ENCODE measurements at regions not wholly inside any gene's neighbourhood (a gene's known extent, or its start where the extent isn't known, plus 50 kb on each side); places are given as distances from the start of the nearest gene placed in this dataset.
A peak's percentile ranks its signal among the peaks of the same experiment; 100 is the strongest.

DNA sequence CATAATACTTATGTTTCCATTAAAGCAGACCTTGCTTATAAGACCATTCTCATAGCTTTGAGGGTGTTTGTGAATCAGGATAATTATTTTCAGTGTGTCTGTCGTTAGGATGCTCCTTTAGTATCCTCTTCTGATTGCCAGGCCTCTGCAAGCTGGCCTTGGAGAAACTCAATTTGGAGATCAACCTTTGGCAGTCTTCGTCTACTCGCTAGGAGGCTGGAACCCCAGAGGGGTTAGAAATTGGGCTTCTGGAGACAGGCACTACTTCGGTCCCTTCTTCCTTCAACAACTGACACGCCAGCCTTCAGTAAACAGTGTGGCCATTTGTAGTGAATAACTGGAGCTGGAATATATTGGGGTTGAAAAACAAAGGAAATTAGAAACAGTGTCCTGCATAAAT is 100.8 kb upstream of the CITED2 start:
- peak overlapping the region; percentile 97 to 98 (median 98) for H3K27ac Mint-ChIP-seq
- TF ChIP-seq CTCF (IDR thresholded peaks at IDR 0.05; ENCODE audit: unreplicated experiment in 3 of 3), result no peak
- H3K27me3 Mint-ChIP-seq (ENCODE audit: low read depth), result no peaks in the 10 kb centered on the region

GRCh38 chr6:139474145-139475108 is 100.0 kb upstream of the CITED2 start:
- no peak for TF ChIP-seq CTCF (IDR thresholded peaks at IDR 0.05; ENCODE audit: unreplicated experiment in 3 of 3)
- Mint-ChIP-seq H3K27ac (peak overlapping the region; percentile 97 to 98 (median 98)), H3K9me3 (no peaks in the 10 kb centered on the region), H3K27me3 (ENCODE audit: low read depth) (no peaks in the 10 kb centered on the region), H3K36me3 (ENCODE audit: low read depth) (no peaks in the 10 kb centered on the region), H3K4me1 (peaks cover 49% of the 10 kb centered on the region), H3K4me3 (peak overlapping the region; percentile 64 to 76 (median 65))

More for the DNA sequence above, 100.8 kb upstream of the CITED2 start:
- no peaks in the 10 kb centered on the region for H3K36me3 Mint-ChIP-seq (ENCODE audit: low read depth)
- peaks cover 49% of the 10 kb centered on the region for H3K4me1 Mint-ChIP-seq
- peak overlapping the region in 1 of 3 experiments; percentile 22 for H3K4me3 Mint-ChIP-seq
- H3K9me3 Mint-ChIP-seq, result no peaks in the 10 kb centered on the region

DNA sequence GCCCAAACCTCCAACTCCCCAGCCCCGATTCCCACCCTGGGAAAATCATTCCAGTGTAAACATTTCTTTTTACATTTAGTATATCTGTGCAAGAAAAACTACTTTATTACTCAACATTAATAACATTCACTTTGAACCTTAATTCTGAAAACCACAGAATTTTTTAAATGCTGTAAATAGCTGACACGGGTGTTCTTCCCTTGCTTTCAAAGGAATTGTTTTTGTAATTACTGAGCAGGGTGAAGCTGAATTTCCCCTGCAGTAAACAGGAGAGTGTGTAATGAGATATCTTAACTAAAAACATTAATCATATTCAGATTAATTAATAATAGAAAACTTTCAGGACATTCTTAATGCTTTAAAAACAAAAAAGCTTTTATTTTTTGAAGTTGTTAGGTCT is 99.3 kb upstream of the CITED2 start:
- Mint-ChIP-seq H3K36me3 (ENCODE audit: low read depth) (no peaks in the 10 kb centered on the region), H3K9me3 (no peaks in the 10 kb centered on the region), H3K4me1 (peaks cover 51% of the 10 kb centered on the region), H3K4me3 (peak overlapping the region; percentile 47 to 58 (median 55)), H3K27ac (peak overlapping the region; percentile 97 to 98 (median 98)), H3K27me3 (ENCODE audit: low read depth) (no peaks in the 10 kb centered on the region)
- no peak for TF ChIP-seq CTCF (IDR thresholded peaks at IDR 0.05; ENCODE audit: unreplicated experiment in 3 of 3)

DNA sequence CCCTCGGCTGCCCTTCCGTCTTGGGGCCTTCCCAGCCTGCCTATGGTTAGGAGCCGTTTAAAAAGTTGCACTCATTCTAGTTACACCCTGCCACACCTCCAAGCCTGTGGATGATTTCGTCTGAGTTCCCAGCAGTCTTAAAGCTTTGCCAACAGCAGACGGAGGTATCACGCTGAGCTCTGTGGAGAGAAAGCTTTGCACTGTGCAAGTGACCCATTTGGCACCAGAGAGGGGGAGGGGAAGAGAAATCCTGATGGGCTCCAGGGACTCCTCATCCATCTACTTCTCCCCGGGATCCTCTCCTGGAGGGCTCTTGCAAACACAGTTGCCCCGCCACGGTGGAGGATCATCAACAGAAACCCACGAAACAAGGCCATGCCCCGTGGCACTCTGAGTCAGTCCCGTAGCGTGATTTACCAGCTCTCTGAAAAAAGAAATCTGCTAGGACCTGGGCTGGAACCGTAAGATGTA is 98.8 kb upstream of the CITED2 start:
- no peak for TF ChIP-seq CTCF (IDR thresholded peaks at IDR 0.05; ENCODE audit: unreplicated experiment in 3 of 3)
- no peaks in the 10 kb centered on the region for H3K9me3 Mint-ChIP-seq

GRCh38 chr6:139472351-139473015 is 98.0 kb upstream of the CITED2 start:
- H3K27ac Mint-ChIP-seq, result peak overlapping the region; percentile 97 to 98 (median 98)

More for the DNA sequence above, 98.8 kb upstream of the CITED2 start:
- H3K27ac Mint-ChIP-seq, result peak overlapping the region; percentile 97 to 98 (median 98)
- peak overlapping the region; percentile 52 to 58 (median 55) for H3K4me3 Mint-ChIP-seq
- peaks cover 56% of the 10 kb centered on the region for H3K4me1 Mint-ChIP-seq
- H3K27me3 Mint-ChIP-seq (ENCODE audit: low read depth), result no peaks in the 10 kb centered on the region
- H3K36me3 Mint-ChIP-seq (ENCODE audit: low read depth), result no peaks in the 10 kb centered on the region

More at GRCh38 chr6:139472351-139473015, 98.0 kb upstream of the CITED2 start:
- H3K4me1 Mint-ChIP-seq, result peaks cover 60% of the 10 kb centered on the region
- H3K4me3 Mint-ChIP-seq, result no peak overlapping the region
- no peaks in the 10 kb centered on the region for H3K9me3 Mint-ChIP-seq
- no peaks in the 10 kb centered on the region for H3K27me3 Mint-ChIP-seq (ENCODE audit: low read depth)
- no peak for TF ChIP-seq CTCF (IDR thresholded peaks at IDR 0.05; ENCODE audit: unreplicated experiment in 3 of 3)
- H3K36me3 Mint-ChIP-seq (ENCODE audit: low read depth), result no peaks in the 10 kb centered on the region

Data from nephron (organoid).